GM06990 (cell line): ENCODE measurements at regions not wholly inside any gene's neighbourhood (a gene's known extent, or its start where the extent isn't known, plus 50 kb on each side); places are given as distances from the start of the nearest gene placed in this dataset.
"Not testable (repeated sequence)": the region's sequence is repeated elsewhere in the genome, so short reads cannot be mapped to it uniquely, and the experiment has no call there.

Source experiments
- DNase-seq: peaks from one replicate; pipeline ENCODE4 v3.0.0-alpha.2; 2011; ENCODE audit not compliant: insufficient read length; ENCODE audit errors: extremely low read depth
- H3K27me3 ChIP-seq: replicated peaks from 2 replicates; pipeline ENCODE4 v1.6.0; 2011; ENCODE audit warnings: low read length; ENCODE audit not compliant: control insufficient read depth, insufficient read depth
- H3K36me3 ChIP-seq: 2 replicates; pipeline ENCODE4 v1.5.1; 2011; ENCODE audit warnings: low read length; ENCODE audit not compliant: control insufficient read depth, insufficient read depth
- H3K4me3 ChIP-seq: replicated peaks from 2 replicates; pipeline ENCODE4 v1.5.1; 2011; ENCODE audit warnings: low read depth, mild to moderate bottlenecking, control low read depth, low read length
- CTCF ChIP-seq: IDR thresholded peaks from 2 replicates; pipeline ENCODE4 v1.5.1; 2011; ENCODE audit warnings: low read length, control low read depth, mild to moderate bottlenecking, inconsistent platforms; ENCODE audit not compliant: insufficient read depth, poor library complexity, severe bottlenecking

- TF ChIP-seq CTCF, result no peak
These were observed 763.6 kb downstream of the CDH11 start for GRCh38 chr16:64358291-64358690.

GRCh38 chr16:64356267-64356666 is 765.6 kb downstream of the CDH11 start:
- DNase-seq, result no peak
- TF ChIP-seq CTCF, result no peak

More at GRCh38 chr16:64358291-64358690, 763.6 kb downstream of the CDH11 start:
- H3K27me3 ChIP-seq, result no peaks in the 10 kb centered on the region
- no peak for DNase-seq
- H3K4me3 ChIP-seq, result no peak overlapping the region
- H3K36me3 ChIP-seq, result no peaks in the 10 kb centered on the region

GRCh38 chr16:64352246-64352645 is 769.6 kb downstream of the CDH11 start:
- no peak for DNase-seq
- Histone ChIP-seq H3K27me3 (no peaks in the 10 kb centered on the region), H3K4me3 (no peak overlapping the region), H3K36me3 (no peaks in the 10 kb centered on the region)
- no peak for TF ChIP-seq CTCF

More at GRCh38 chr16:64356267-64356666, 765.6 kb downstream of the CDH11 start:
- Histone ChIP-seq H3K27me3 (no peaks in the 10 kb centered on the region), H3K36me3 (no peaks in the 10 kb centered on the region), H3K4me3 (no peak overlapping the region)

- no peak overlapping the region for H3K4me3 ChIP-seq
- no peaks in the 10 kb centered on the region for H3K36me3 ChIP-seq
- H3K27me3 ChIP-seq, result no peaks in the 10 kb centered on the region
- TF ChIP-seq CTCF, result no peak
- DNase-seq, result no peak
These were observed 770.7 kb downstream of the CDH11 start for GRCh38 chr16:64351121-64351520.

DNA sequence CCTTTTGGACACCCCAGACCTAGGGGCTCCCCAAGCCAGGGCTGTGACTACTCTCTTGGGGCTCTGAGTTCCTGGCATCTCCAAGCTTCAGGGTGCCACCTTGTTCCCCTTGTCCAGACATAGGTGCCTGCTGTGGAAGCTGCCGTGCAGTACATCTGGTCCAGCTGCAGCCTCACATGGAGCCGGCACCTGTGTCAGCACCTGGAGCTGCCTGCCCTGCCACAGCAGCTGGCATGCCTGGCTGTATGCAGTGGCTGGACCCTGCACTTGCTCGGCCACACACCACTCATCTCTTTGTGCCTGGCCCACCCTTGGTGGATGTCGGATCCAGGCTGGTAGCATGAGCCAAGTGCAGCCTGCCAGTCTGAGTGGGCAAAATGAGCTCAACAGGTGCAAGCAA is 775.8 kb downstream of the CDH11 start:
- H3K4me3 ChIP-seq, result no peak overlapping the region
- DNase-seq, result no peak
- TF ChIP-seq CTCF, result no peak
- no peaks in the 10 kb centered on the region for H3K27me3 ChIP-seq
- no peaks in the 10 kb centered on the region for H3K36me3 ChIP-seq

DNA sequence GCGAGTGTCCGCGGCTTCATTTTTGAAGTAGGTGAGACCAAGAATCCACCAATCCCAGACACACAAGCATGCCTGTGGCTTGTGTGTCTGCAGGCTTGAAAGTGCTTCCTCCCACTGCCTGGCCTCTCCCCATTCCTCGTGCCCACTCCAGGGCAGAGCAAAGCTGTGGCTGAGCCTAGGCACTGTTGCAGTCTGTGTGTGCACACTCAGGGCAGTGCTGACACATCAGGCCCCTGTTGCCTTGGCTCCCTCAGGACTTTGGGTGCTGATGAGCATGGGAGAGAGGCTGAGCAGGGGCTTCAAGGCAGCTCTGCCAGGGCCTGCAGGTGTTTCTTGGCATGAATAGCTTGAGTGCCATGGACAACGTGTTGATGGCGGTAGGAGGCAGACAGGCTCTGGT is 776.7 kb downstream of the CDH11 start:
- DNase-seq, result no peak
- no peak for TF ChIP-seq CTCF
- Histone ChIP-seq H3K4me3 (no peak overlapping the region), H3K27me3 (no peaks in the 10 kb centered on the region), H3K36me3 (no peaks in the 10 kb centered on the region)

DNA sequence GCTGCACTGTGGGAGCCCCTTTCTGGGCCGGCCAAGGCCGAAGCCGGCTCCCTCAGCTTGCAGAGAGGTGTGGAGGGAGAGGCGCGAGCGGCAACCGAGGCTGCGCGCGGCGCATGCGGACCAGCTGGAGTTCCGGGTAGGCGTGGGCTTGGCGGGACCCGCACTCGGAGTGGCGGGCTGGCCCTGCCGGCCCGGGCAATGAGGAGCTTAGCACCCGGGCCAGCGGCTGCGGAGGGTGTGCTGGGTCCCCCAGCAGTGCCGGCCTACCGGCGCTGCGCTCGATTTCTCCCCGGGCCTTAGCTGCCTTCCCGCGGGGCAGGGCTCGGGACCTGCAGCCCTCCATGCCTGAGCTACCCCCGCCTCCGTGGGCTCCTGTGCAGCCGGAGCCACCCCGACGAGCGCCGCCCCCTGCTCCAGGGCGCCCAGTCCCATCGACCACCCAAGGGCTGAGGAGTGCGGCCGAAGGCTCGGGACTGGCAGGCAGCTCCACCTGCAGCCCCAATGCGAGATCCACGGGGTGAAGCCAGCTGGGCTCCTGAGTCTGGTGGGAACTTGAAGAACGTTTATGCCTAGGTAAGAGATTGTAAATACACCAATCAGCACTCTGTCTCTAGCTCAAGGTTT is 777.9 kb downstream of the CDH11 start:
- H3K27me3 ChIP-seq, DNase-seq, H3K4me3 ChIP-seq, H3K36me3 ChIP-seq: not testable (repeated sequence)
